HCT116 (cell line): ENCODE measurements at regions not wholly inside any gene's neighbourhood (a gene's known extent, or its start where the extent isn't known, plus 50 kb on each side); places are given as distances from the start of the nearest gene placed in this dataset.

ENCODE experiments used
- ATAC-seq: fragments of 200-7000 bp; cut with Tn5 transposase; 2 replicates; pipeline ENCODE4 v1.9.1; 2020; ENCODE audit warnings: mild to moderate bottlenecking, moderate library complexity
- BruUV-seq: library from RNA; stranded (reverse); fragments of 400-500 nt; replicated peaks from 2 replicates; lab custom pipeline; 2021; lab: Mats Ljungman, UMichigan
- CTCF ChIA-PET: fragments of 300-600 bp; sonication (Branson Sonifier 250); formaldehyde crosslinking; loops from one replicate; lab custom pipeline; 2021; ENCODE audit warnings: antibody characterized with exemption; lab: Charles Lee
- POLR2A ChIA-PET: fragments of 300-600, 350-600 bp; sonication (Branson Sonifier 250); formaldehyde crosslinking; loops from one replicate; lab custom pipeline; 2021; ENCODE audit warnings: antibody characterized with exemption; lab: Charles Lee
- RAD21 ChIA-PET, 2 experiments: fragments of 300-600 bp; sonication (Branson Sonifier 250); formaldehyde crosslinking; loops; one replicate each; lab custom pipeline; 2023; ENCODE audit warnings: low total read pairs in 2 of 2; ENCODE audit not compliant: uncharacterized antibody in 2 of 2, unreplicated experiment in 2 of 2, low non-redundant PET in 1 of 2; lab: Charles Lee
- DNase-seq: peaks from one replicate; pipeline ENCODE4 v3.0.0-alpha.2; 2010; ENCODE audit warnings: low read depth, low spot score
- H2AFZ ChIP-seq: fragments of 200-600 bp; shearing (Covaris generic), sonication (generic); 2 replicates; pipeline ENCODE4 v1.6.1; 2017; ENCODE audit warnings: low read depth, mixed run types, mixed read lengths, antibody characterized with exemption, low read length; ENCODE audit not compliant: poor library complexity, severe bottlenecking
- H3K27ac ChIP-seq: 2 replicates; pipeline ENCODE4 v1.5.1; 2012; ENCODE audit warnings: low read depth, low read length
- H3K27me3 ChIP-seq: fragments of 200-600 bp; sonication (generic); 2 replicates; pipeline ENCODE4 v1.6.1; 2016; ENCODE audit warnings: mixed run types, low read length, mixed read lengths; ENCODE audit not compliant: insufficient read depth
- H3K36me3 ChIP-seq, 2 experiments: fragments of 200-500 bp in 1 of 2; fragments of 200-600 bp in 1 of 2; sonication (Bioruptor generic) in 1 of 2; sonication (generic) in 1 of 2; 2 replicates each; pipeline versions ENCODE4 v1.5.1 to v1.6.1; 2014 to 2016; ENCODE audit warnings: low read length in 2 of 2, inconsistent platforms in 1 of 2, mixed read lengths in 1 of 2, mixed run types in 1 of 2; ENCODE audit not compliant: insufficient read depth in 2 of 2, control insufficient read depth in 1 of 2
- H3K4me1 ChIP-seq, 2 experiments: fragments of 200-600 bp in 1 of 2; sonication (generic) in 1 of 2; 2 replicates each; pipeline versions ENCODE4 v1.5.1 to v1.6.1; 2012 to 2017; ENCODE audit warnings: low read length in 2 of 2, inconsistent platforms in 1 of 2, mild to moderate bottlenecking in 1 of 2, mixed read lengths in 1 of 2, mixed run types in 1 of 2, moderate library complexity in 1 of 2; ENCODE audit not compliant: insufficient read depth in 2 of 2, control insufficient read depth in 1 of 2
- H3K4me2 ChIP-seq: fragments of 200-600 bp; sonication (generic); 2 replicates; pipeline ENCODE4 v1.6.1; 2017; ENCODE audit warnings: mixed run types, low read length, mixed read lengths
- H3K4me3 ChIP-seq, 2 experiments: fragments of 200-600 bp in 1 of 2; sonication (generic) in 1 of 2; replicated peaks in 1 of 2; 2 replicates each; pipeline ENCODE4 v1.5.1; 2011 to 2016; ENCODE audit warnings: low read length in 2 of 2, control low read depth in 1 of 2, low read depth in 1 of 2, mild to moderate bottlenecking in 1 of 2, mixed read lengths in 1 of 2, mixed run types in 1 of 2
- H3K79me2 ChIP-seq: fragments of 200-600 bp; sonication (generic); 2 replicates; pipeline ENCODE4 v1.6.1; 2017; ENCODE audit warnings: mild to moderate bottlenecking, mixed run types, low read length, moderate library complexity, mixed read lengths; ENCODE audit not compliant: insufficient read depth
- H3K9ac ChIP-seq: fragments of 200-600 bp; sonication (generic); 2 replicates; pipeline ENCODE4 v1.6.1; 2016; ENCODE audit warnings: low read length, mixed read lengths
- H3K9me2 ChIP-seq: fragments of 200-600 bp; sonication (generic), shearing (Covaris generic); 2 replicates; pipeline ENCODE4 v1.6.1; 2017; ENCODE audit warnings: mixed run types, mild to moderate bottlenecking, moderate library complexity; ENCODE audit not compliant: insufficient read depth
- H3K9me3 ChIP-seq, 2 experiments: fragments of 200-500 bp in 1 of 2; fragments of 200-600 bp in 1 of 2; sonication (Bioruptor generic) in 1 of 2; sonication (generic) in 1 of 2; 2 replicates each; pipeline ENCODE4 v1.6.1; 2014 to 2017; ENCODE audit warnings: low read length in 2 of 2, mixed read lengths in 2 of 2, inconsistent platforms in 1 of 2, low read depth in 1 of 2, mild to moderate bottlenecking in 1 of 2, mixed run types in 1 of 2, moderate library complexity in 1 of 2; ENCODE audit not compliant: control insufficient read depth in 1 of 2, insufficient read depth in 1 of 2
- H4K20me1 ChIP-seq: fragments of 200-600 bp; sonication (generic), shearing (Covaris generic); 2 replicates; pipeline ENCODE4 v1.6.1; 2017; ENCODE audit warnings: mixed run types, mild to moderate bottlenecking, moderate library complexity; ENCODE audit not compliant: insufficient read depth
- CBX3 ChIP-seq: IDR thresholded peaks from 2 replicates; pipeline ENCODE4 v1.6.1; 2012; ENCODE audit warnings: low read depth
- EGR1 ChIP-seq: IDR thresholded peaks from 2 replicates; pipeline ENCODE4 v1.6.1; 2012; ENCODE audit warnings: low read depth
- ELF1 ChIP-seq: IDR thresholded peaks from 2 replicates; pipeline ENCODE4 v1.6.1; 2012; ENCODE audit warnings: low read depth, borderline replicate concordance
- EZH2 ChIP-seq: fragments of 200-600 bp; sonication (generic); IDR thresholded peaks from 2 replicates; pipeline ENCODE4 v1.6.1; 2017; ENCODE audit warnings: antibody characterized with exemption, mixed run types
- EZH2phosphoT487 ChIP-seq: fragments of 200-600 bp; IDR thresholded peaks from 2 replicates; pipeline ENCODE4 v1.6.1; 2018; ENCODE audit warnings: antibody characterized with exemption, borderline replicate concordance
- FOSL1 ChIP-seq: IDR thresholded peaks from 2 replicates; pipeline ENCODE4 v1.6.1; 2012; ENCODE audit warnings: low read depth
- JUND ChIP-seq: IDR thresholded peaks from 2 replicates; pipeline ENCODE4 v1.6.1; 2012
- POLR2A ChIP-seq: IDR thresholded peaks from 2 replicates; pipeline ENCODE4 v1.7.0; 2011; ENCODE audit warnings: borderline replicate concordance; ENCODE audit not compliant: insufficient read depth, insufficient read length; ENCODE audit errors: extremely low read depth
- POLR2AphosphoS5 ChIP-seq: IDR thresholded peaks from 2 replicates; pipeline ENCODE4 v1.6.1; 2011; ENCODE audit warnings: mild to moderate bottlenecking, low read depth, low read length, moderate library complexity
- REST ChIP-seq: IDR thresholded peaks from 2 replicates; pipeline ENCODE4 v1.6.1; 2012; ENCODE audit warnings: low read depth
- SIN3A ChIP-seq: IDR thresholded peaks from 2 replicates; pipeline ENCODE4 v1.6.1; 2012; ENCODE audit warnings: low read depth
- SRF ChIP-seq: IDR thresholded peaks from 2 replicates; pipeline ENCODE4 v1.6.1; 2012; ENCODE audit warnings: low read depth
- TCF7L2 ChIP-seq: IDR thresholded peaks from 2 replicates; pipeline ENCODE4 v1.7.0; 2011; ENCODE audit warnings: borderline replicate concordance, inconsistent platforms; ENCODE audit not compliant: insufficient read depth, insufficient read length; ENCODE audit errors: extremely low read depth
- ZBTB33 ChIP-seq: IDR thresholded peaks from 2 replicates; pipeline ENCODE4 v1.6.1; 2011; ENCODE audit warnings: mild to moderate bottlenecking, low read length, moderate library complexity; ENCODE audit not compliant: insufficient replicate concordance; ENCODE audit errors: extremely low read depth
- intact Hi-C: fragments of 100-400 bp; cut with micrococcal nuclease; formaldehyde crosslinking; loops from 2 replicates; pipeline ENCODE4 v1.10.0; 2022
- TF ChIP-seq, protein P1 (sequence below): IDR thresholded peaks from 2 replicates; pipeline ENCODE4 v1.6.1; 2012

- TF ChIP-seq EZH2 = no peak
- TF ChIP-seq EZH2phosphoT487 = no peak
- TF ChIP-seq TCF7L2 = no peak
These were observed 63.1 kb downstream of the PLEKHG1 start (continued) for GRCh38 chr6:150662814-150663213.

GRCh38 chr6:150664091-150664490, 64.4 kb downstream of the PLEKHG1 start:
- ChIA-PET RAD21 (no interaction called here), CTCF (no interaction called here), POLR2A (no interaction called here)
- intact Hi-C loops = no loop called here
- Histone ChIP-seq H3K79me2 (no peaks in the 10 kb centered on the region), H3K9ac (no peak overlapping the region), H2AFZ (no peak overlapping the region), H3K4me3 (no peak overlapping the region), H3K9me3 (no peaks in the 10 kb centered on the region), H4K20me1 (no peaks in the 10 kb centered on the region), H3K9me2 (no peaks in the 10 kb centered on the region; the same call in 1 of the 2 replicates), H3K4me2 (no peak overlapping the region), H3K4me1 (peaks cover 12 to 13% of the 10 kb centered on the region in 2 experiments), H3K27ac (no peak overlapping the region), H3K36me3 (no peaks in the 10 kb centered on the region), H3K27me3 (no peaks in the 10 kb centered on the region)
- ATAC-seq (no peak), DNase-seq (no peak)
- no peak for TF ChIP-seq EGR1
- no TSS peak for BruUV-seq

DNA sequence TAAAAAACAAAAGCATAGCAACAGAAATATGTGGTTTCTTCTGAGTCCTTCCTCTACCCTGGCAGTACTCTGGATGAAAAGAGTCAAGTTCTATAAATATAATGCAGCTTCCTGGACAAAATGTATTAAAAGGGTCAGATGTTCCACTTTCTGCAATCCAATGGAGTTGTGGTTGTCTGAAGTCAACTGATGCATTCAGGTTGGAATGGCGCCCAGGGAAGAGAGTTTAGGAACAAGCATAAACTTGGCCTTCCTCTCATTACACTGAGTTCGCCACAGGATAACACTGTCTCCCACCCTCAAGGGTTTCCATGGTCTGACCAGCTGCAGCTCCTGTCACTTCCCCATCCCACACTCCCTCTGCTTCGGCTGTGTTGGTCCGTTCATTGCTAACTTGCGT, 66.4 kb downstream of the PLEKHG1 start:
- BruUV-seq = no TSS peak
- Histone ChIP-seq H2AFZ (no peak overlapping the region), H3K27me3 (no peaks in the 10 kb centered on the region), H3K9ac (no peak overlapping the region), H3K9me3 (no peaks in the 10 kb centered on the region), H3K27ac (no peak overlapping the region), H4K20me1 (no peaks in the 10 kb centered on the region), H3K79me2 (no peaks in the 10 kb centered on the region), H3K4me1 (peaks cover 17 to 21% of the 10 kb centered on the region in 2 experiments), H3K9me2 (no peaks in the 10 kb centered on the region; the same call in 1 of the 2 replicates), H3K4me3 (no peak overlapping the region), H3K36me3 (no peaks in the 10 kb centered on the region), H3K4me2 (no peak overlapping the region)
- ChIA-PET POLR2A (interaction anchor here (0.7 kb wide), 1 partner anchor 29 kb away, joined by 6 read pairs; no protein-coding TSS in a partner anchor), RAD21 (no interaction called here), CTCF (no interaction called here)
- DNase-seq (no peak), ATAC-seq (no peak)
- intact Hi-C loops = no loop called here
- TF ChIP-seq, protein P1, sequence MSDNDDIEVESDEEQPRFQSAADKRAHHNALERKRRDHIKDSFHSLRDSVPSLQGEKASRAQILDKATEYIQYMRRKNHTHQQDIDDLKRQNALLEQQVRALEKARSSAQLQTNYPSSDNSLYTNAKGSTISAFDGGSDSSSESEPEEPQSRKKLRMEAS = no peak
- TF ChIP-seq REST (no peak), FOSL1 (no peak), CBX3 (no peak), TCF7L2 (no peak), SRF (no peak), POLR2AphosphoS5 (no peak), SIN3A (no peak), JUND (no peak), POLR2A (no peak), EZH2 (no peak), ZBTB33 (no peak), ELF1 (no peak)
